Nephron (organoid): ENCODE measurements at regions not wholly inside any gene's neighbourhood (a gene's known extent, or its start where the extent isn't known, plus 50 kb on each side); places are given as distances from the start of the nearest gene placed in this dataset.

Experiments used
- H3K27ac Mint-ChIP-seq, 3 experiments: 2 replicates each; pipeline ENCODE4 v1.8.0; 2020; ENCODE audit warnings: mixed read lengths in 3 of 3, mild to moderate bottlenecking in 2 of 3, moderate library complexity in 1 of 3
- H3K27me3 Mint-ChIP-seq: 2 replicates; pipeline ENCODE4 v1.8.0; 2021; ENCODE audit warnings: low read depth, mild to moderate bottlenecking, moderate library complexity, mixed read lengths
- H3K36me3 Mint-ChIP-seq: 2 replicates; pipeline ENCODE4 v1.8.0; 2020; ENCODE audit warnings: low read depth, mixed read lengths
- H3K4me1 Mint-ChIP-seq: 2 replicates; pipeline ENCODE4 v1.8.0; 2020; ENCODE audit warnings: mixed read lengths
- H3K4me3 Mint-ChIP-seq, 3 experiments: 2 replicates each; pipeline ENCODE4 v1.8.0; 2020; ENCODE audit warnings: mild to moderate bottlenecking in 3 of 3, mixed read lengths in 3 of 3, moderate library complexity in 2 of 3
- H3K9me3 Mint-ChIP-seq: 2 replicates; pipeline ENCODE4 v1.8.0; 2020; ENCODE audit warnings: mixed read lengths
- TF ChIP-seq, protein P1 (sequence below), 3 experiments: fragments of 200-600 bp; sonication (generic); IDR thresholded peaks; one replicate each; pipeline ENCODE4 v1.5.0; 2021; ENCODE audit warnings: antibody characterized with exemption in 3 of 3; ENCODE audit not compliant: unreplicated experiment in 3 of 3

DNA sequence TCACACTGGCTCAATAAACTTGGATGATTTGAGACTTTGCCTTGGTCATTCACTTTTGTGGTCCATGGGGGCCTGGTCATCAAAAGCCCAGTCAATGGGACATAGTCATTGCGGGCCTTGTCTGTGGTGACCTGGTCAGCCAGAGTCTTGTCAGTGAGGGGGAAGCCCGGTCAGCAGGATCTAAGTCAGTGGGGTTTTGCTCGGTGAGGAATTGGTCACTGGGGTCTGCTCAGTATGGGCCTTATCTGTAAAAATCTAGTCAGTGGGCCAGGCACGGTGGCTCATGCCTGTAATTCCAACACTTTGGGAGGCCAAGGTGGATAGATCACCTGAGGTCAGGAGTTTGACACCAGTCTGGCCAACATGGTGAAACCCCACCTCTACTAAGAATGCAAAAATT is 63.7 kb upstream of the TPM4 start:
- no peaks in the 10 kb centered on the region for H3K36me3 Mint-ChIP-seq
- H3K4me1 Mint-ChIP-seq = no peaks in the 10 kb centered on the region
- no peak overlapping the region for H3K4me3 Mint-ChIP-seq
- peaks cover 20% of the 10 kb centered on the region for H3K9me3 Mint-ChIP-seq
- peaks cover 4% of the 10 kb centered on the region for H3K27me3 Mint-ChIP-seq
- TF ChIP-seq, protein P1, sequence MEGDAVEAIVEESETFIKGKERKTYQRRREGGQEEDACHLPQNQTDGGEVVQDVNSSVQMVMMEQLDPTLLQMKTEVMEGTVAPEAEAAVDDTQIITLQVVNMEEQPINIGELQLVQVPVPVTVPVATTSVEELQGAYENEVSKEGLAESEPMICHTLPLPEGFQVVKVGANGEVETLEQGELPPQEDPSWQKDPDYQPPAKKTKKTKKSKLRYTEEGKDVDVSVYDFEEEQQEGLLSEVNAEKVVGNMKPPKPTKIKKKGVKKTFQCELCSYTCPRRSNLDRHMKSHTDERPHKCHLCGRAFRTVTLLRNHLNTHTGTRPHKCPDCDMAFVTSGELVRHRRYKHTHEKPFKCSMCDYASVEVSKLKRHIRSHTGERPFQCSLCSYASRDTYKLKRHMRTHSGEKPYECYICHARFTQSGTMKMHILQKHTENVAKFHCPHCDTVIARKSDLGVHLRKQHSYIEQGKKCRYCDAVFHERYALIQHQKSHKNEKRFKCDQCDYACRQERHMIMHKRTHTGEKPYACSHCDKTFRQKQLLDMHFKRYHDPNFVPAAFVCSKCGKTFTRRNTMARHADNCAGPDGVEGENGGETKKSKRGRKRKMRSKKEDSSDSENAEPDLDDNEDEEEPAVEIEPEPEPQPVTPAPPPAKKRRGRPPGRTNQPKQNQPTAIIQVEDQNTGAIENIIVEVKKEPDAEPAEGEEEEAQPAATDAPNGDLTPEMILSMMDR (IDR thresholded peaks at IDR 0.05; ENCODE audit: unreplicated experiment in 3 of 3) = no peak
- no peak overlapping the region for H3K27ac Mint-ChIP-seq

DNA sequence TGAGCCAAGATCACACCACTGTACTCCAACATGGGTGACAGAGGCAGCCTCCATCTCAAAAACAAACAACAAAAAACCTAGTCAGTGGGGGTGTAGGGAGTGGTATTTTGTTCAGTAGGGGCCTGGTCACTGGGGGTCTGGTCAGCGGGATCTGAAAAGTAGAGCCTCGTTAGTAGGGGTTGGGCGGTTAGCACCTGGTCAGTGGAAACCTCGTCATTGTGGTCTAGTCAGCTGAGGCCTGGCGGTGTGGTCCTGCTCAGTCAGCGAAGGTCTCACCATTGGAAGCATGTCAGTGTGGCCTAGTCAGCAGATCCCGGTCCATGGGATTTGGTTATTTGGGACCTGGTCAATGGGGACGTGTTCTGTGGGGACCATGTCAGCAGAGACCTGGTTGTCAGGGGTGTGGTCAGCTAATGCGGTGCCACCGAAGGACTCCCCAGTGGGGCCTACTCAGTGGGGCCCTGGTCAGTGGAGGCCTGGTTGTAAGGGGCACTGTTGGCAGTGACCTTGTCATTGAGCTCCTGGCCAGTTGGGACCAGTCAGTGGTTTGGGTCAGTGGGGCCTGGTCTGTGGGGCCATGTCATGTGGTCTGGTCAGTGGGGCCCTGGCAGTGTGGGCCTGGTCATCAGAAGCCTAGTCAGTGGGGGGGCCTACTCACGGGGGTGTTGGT is 63.0 kb upstream of the TPM4 start:
- Mint-ChIP-seq H3K4me3 (no peak overlapping the region), H3K36me3 (no peaks in the 10 kb centered on the region), H3K9me3 (peaks cover 20% of the 10 kb centered on the region), H3K27me3 (no peaks in the 10 kb centered on the region), H3K27ac (no peak overlapping the region), H3K4me1 (no peaks in the 10 kb centered on the region)
- TF ChIP-seq, protein P1 (IDR thresholded peaks at IDR 0.05; ENCODE audit: unreplicated experiment in 3 of 3) = no peak

DNA sequence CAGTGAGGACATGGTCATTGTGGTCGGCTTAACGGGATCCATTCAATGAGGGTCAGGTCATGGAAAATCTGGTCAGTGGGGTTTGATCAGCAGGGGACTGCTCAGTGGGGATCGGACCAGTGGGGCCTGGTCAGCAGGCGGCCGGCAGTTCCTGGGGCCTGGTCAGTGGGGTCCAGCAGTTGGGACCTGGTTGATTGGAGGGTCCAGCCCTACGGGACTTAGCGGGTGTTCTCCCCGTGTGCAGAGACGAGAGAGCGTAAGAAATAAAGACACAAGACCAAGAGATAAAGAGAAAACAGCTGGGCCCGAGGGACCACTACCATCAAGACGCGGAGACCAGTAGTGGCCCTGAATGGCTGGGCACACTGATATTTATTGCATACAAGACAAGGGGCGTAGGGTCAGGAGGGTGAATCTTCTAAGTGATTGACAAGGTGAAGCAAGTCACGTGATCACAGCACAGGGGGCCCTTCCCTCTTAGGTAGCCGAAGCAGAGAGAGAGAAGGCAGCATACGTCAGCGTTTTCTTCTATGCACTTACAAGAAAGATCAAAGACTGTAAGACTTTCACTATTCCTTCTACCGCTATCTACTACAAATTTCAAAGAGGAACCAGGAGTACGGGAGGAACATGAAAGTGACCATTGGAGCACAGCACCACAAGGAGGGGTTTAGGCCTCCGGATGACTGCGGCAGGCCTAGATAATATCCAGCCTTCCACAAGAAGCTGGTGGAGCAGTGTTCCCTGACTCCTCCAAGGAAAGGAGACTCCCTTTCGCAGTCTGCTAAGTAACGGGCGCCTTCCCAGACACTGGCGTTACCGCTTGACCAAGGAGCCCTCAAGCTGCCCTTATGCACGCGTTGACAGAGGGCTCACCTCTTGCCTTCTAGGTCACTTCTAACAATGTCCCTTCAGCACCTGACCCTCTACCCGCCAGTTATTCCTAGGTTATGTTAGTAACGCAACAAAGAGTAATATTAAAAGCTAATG is 62.1 kb upstream of the TPM4 start:
- no peaks in the 10 kb centered on the region for H3K4me1 Mint-ChIP-seq
- H3K36me3 Mint-ChIP-seq = no peaks in the 10 kb centered on the region
- TF ChIP-seq, protein P1 (IDR thresholded peaks at IDR 0.05; ENCODE audit: unreplicated experiment in 3 of 3) = no peak
- no peak overlapping the region for H3K4me3 Mint-ChIP-seq
- peaks cover 23% of the 10 kb centered on the region for H3K9me3 Mint-ChIP-seq
- H3K27ac Mint-ChIP-seq = no peak overlapping the region
- no peaks in the 10 kb centered on the region for H3K27me3 Mint-ChIP-seq

DNA sequence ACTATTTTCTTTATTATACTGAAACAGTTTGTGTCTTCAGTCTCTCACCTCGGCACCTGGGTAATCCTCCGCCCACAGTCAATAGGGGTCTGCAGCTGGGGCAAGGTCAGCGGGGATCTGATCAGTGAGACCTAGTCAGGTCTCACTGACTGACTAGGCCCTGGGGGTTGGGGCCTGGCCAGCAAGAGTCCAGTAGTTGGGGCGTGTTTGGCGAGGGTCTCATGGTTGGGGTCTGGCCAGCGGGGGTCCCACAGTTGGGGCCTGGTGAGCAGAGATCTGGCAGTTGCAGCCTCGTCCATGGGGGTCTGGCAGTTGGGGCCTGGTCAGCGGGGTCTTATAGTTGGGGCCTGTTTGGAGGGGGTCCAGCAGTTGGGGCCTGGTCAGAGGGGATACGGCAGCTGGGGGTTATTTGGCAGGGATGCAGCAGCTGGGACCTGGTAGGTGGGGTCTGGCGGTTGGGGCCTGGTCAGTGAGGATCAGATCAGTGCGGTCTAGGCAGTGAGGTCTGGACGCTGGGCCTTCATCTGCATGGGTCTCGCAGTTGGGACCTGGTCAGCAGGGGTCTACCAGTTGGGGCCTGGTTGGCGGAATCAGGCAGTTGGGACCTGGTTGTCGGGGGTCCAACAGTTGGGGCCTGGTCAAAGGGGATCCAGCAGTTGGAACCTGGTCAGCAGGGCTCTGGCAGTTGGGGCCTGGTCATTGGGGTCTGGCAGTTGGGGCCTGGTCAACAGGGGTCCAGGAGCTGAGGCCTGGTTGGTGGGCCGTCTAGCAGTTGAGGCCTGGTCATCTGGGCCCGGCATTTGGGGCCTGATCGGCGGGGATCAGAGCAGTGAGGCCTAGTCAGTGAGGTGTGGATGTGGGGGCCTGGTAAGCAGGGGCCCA is 61.1 kb upstream of the TPM4 start:
- no peak overlapping the region for H3K4me3 Mint-ChIP-seq
- H3K9me3 Mint-ChIP-seq = peaks cover 23% of the 10 kb centered on the region
- H3K27ac Mint-ChIP-seq = no peak overlapping the region
- no peaks in the 10 kb centered on the region for H3K36me3 Mint-ChIP-seq
- TF ChIP-seq, protein P1 (IDR thresholded peaks at IDR 0.05; ENCODE audit: unreplicated experiment in 3 of 3) = no peak
- no peaks in the 10 kb centered on the region for H3K27me3 Mint-ChIP-seq
- H3K4me1 Mint-ChIP-seq = no peaks in the 10 kb centered on the region

DNA sequence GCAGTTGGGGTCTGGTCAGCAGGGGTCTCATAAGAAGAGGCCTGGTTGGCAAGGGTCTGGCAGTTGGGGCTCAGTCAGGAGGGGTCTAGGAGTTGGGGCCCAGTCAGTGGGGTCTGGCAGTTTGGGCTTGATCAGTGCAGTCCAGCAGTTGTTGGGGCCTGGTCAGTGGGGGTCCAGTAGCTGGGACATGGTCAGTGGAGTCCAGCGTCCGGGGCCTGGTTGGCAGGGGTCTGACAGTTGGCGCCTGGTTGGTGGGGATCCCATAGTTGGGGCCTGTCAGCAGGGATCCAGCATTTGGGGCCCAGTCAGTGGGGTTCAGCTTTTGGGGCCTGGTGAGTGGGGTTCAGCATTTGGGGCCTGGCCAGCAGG is 60.5 kb upstream of the TPM4 start:
- H3K36me3 Mint-ChIP-seq = no peaks in the 10 kb centered on the region
- H3K27ac Mint-ChIP-seq = no peak overlapping the region
- peaks cover 21% of the 10 kb centered on the region for H3K9me3 Mint-ChIP-seq
- H3K4me1 Mint-ChIP-seq = no peaks in the 10 kb centered on the region
- TF ChIP-seq, protein P1 (IDR thresholded peaks at IDR 0.05; ENCODE audit: unreplicated experiment in 3 of 3) = no peak
- no peaks in the 10 kb centered on the region for H3K27me3 Mint-ChIP-seq
- no peak overlapping the region for H3K4me3 Mint-ChIP-seq
